Fibroblast of gingiva (primary cell): ENCODE measurements at regions not wholly inside any gene's neighbourhood (a gene's known extent, or its start where the extent isn't known, plus 50 kb on each side); places are given as distances from the start of the nearest gene placed in this dataset.

Source experiments
- DNase-seq: peaks from one replicate; pipeline ENCODE4 v3.0.0-alpha.2; 2011; ENCODE audit warnings: low read depth

GRCh38 chr3:180284331-180285110, 247.8 kb upstream of the PEX5L start:
- peak; percentile 2 for DNase-seq

GRCh38 chr3:180287703-180288102, 251.0 kb upstream of the PEX5L start:
- no peak for DNase-seq

GRCh38 chr3:180288816-180289215, 252.1 kb upstream of the PEX5L start:
- no peak for DNase-seq

GRCh38 chr3:180290300-180290699, 253.6 kb upstream of the PEX5L start:
- DNase-seq = no peak

- DNase-seq = no peak
Observed at GRCh38 chr3:180294282-180295027, 257.7 kb upstream of the PEX5L start.

- DNase-seq = no peak
Observed at GRCh38 chr3:180295811-180296210, 259.1 kb upstream of the PEX5L start.

GRCh38 chr3:180296971-180297370, 260.2 kb upstream of the PEX5L start:
- DNase-seq = no peak

- no peak for DNase-seq
Observed at GRCh38 chr3:180306155-180306554, 269.4 kb upstream of the PEX5L start.

- peak; percentile 52 for DNase-seq
Observed at GRCh38 chr3:180306691-180307090, 270.0 kb upstream of the PEX5L start.

- no peak for DNase-seq
Observed at GRCh38 chr3:180311242-180311641, 274.5 kb upstream of the PEX5L start.

- DNase-seq = no peak
Observed at GRCh38 chr3:180316321-180316720, 279.6 kb upstream of the PEX5L start.

GRCh38 chr3:180319461-180319860, 282.5 kb upstream of the TTC14 start:
- no peak for DNase-seq

- no peak for DNase-seq
Observed at GRCh38 chr3:180320631-180321030, 281.3 kb upstream of the TTC14 start.

GRCh38 chr3:180321534-180321933, 280.4 kb upstream of the TTC14 start:
- no peak for DNase-seq

- no peak for DNase-seq
Observed at GRCh38 chr3:180322829-180323228, 279.1 kb upstream of the TTC14 start.

GRCh38 chr3:180324791-180325190, 277.2 kb upstream of the TTC14 start:
- DNase-seq = no peak

- no peak for DNase-seq
Observed at GRCh38 chr3:180325533-180325932, 276.4 kb upstream of the TTC14 start.

GRCh38 chr3:180325958-180326357, 276.0 kb upstream of the TTC14 start:
- DNase-seq = no peak

GRCh38 chr3:180329187-180329586, 272.8 kb upstream of the TTC14 start:
- no peak for DNase-seq

GRCh38 chr3:180329847-180330246, 272.1 kb upstream of the TTC14 start:
- no peak for DNase-seq

- DNase-seq = no peak
Observed at GRCh38 chr3:180330440-180330839, 271.5 kb upstream of the TTC14 start.

GRCh38 chr3:180332608-180333007, 269.4 kb upstream of the TTC14 start:
- DNase-seq = no peak

GRCh38 chr3:180335050-180335449, 266.9 kb upstream of the TTC14 start:
- no peak for DNase-seq

GRCh38 chr3:180340395-180340794, 261.6 kb upstream of the TTC14 start:
- DNase-seq = no peak
